RPMI8226 (cell line): ENCODE measurements at regions not wholly inside any gene's neighbourhood (a gene's known extent, or its start where the extent isn't known, plus 50 kb on each side); places are given as distances from the start of the nearest gene placed in this dataset.
"Not testable (repeated sequence)": the region's sequence is repeated elsewhere in the genome, so short reads cannot be mapped to it uniquely, and the experiment has no call there.

ENCODE experiments used
- DNase-seq: peaks from one replicate; pipeline ENCODE4 v3.0.0-alpha.2; 2015

DNA sequence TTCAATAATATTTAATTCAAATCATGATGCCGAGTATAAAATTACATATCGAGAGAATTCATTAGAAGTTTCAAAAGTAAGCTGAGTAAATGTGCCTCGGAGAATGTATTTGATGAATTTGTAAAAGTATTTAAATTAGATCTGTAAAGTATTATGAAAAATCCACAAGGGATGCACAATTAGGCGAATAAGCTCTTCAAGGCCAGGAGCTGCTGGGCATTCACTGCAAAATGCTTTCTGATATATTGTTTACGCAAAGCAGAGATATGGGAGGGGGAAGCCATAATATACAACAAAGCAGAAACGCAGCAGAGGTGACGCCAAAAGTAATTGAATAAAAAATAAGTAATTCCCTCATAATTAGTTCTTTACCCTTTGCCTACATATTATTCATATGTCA lies 1121.5 kb upstream of the TENM3 start:
- no peak for DNase-seq

DNA sequence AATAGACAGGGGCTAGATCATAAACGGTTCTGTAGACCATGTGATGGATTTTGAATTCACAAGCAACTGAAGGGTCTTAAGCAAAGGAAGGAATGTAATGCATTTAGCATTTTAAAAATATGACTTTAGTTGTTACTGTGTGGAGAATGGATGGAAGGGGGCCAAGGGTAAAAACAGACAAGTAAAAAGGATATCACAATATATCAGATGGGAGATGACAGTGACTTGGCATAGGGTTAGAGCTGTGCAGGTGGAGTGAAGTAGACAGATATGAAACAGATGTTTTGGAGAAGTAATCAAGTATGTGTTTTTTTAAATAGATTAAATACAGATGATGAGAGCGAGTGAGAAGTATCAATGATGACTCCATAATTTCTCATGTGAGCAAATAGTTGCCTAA lies 1116.0 kb upstream of the TENM3 start:
- no peak for DNase-seq

DNA sequence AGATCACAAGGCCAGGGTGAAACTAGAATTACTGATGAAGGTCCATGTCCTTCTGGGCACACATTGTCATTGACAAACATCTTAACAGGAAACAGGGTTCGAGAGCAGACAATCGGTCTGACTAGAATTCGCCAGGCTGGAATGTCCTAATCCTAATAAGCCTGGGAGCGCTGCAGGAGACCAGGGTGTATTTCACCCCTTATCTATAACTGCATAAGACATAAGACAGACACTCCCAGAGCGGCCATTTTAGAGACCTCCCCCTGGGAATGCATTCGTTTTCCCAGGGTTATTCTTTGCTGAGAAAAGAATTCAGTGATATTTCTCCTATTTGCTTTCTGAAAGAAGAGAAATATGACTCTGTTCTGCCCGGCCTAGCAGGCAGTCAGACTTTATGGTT lies 1112.9 kb upstream of the TENM3 start:
- DNase-seq, result not testable (repeated sequence)

DNA sequence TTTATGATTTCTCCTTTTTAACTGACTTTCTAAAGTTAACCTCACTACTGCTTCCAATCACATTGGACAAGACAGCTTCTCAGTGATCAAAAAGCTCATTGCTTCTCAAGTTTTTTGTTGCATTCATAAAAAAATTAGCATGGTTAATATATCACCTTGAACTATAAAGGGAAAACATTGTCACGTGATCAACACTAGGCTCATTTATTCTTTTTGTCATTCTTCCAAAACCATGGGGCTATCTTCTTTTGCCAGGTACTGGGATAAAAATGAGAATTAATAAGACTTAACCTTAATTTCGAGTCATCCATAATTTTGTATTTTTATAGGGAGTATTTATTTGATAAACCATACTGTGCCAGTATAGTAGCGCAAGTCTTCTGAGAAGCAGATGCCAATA lies 1105.9 kb upstream of the TENM3 start:
- no peak for DNase-seq

DNA sequence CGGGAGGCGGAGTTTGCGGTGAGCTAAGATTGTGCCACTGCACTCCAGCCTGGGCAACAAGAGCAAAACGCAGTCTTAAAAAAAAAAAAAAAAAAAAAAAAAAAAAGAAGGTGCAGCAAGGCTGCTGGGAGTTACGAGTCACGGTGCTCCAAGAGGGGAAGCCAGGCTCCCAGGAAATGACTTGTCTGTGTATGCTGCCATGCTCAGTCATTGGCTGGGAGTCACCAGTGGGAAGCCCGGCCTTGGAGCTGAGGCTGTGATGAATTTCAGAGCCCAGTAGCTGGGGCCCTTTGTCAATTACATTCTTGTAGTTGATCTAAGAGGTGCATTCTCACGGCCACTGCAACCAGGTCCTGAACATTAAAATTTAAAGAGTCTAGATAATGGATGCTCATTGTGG lies 1105.1 kb upstream of the TENM3 start:
- no peak for DNase-seq

DNA sequence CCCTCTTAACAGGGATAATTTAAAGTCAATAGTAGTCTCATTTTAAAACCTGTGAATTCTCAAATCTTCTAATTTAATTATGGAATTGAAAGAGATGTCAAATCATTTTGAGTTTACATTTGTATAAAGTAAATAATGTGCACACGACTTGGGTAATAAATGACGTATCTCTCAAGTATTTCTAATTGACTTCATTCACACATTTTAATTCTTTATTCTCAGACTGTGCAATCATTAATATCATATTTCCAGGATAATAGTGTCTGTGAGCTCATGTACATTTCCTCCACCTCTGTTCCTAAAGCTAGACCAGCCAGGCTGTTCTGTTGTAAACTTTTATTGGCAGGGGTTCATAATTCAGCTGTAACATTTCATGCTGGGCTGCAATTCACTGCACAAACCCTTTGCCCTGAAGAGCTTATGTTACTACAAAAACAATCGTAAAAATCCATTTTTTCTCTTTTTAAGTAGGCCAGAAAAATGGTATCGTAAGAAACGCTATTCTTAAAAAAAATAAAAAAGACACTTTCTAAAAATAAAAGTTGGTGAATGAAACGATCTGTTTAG lies 1103.1 kb upstream of the TENM3 start:
- DNase-seq, result no peak

DNA sequence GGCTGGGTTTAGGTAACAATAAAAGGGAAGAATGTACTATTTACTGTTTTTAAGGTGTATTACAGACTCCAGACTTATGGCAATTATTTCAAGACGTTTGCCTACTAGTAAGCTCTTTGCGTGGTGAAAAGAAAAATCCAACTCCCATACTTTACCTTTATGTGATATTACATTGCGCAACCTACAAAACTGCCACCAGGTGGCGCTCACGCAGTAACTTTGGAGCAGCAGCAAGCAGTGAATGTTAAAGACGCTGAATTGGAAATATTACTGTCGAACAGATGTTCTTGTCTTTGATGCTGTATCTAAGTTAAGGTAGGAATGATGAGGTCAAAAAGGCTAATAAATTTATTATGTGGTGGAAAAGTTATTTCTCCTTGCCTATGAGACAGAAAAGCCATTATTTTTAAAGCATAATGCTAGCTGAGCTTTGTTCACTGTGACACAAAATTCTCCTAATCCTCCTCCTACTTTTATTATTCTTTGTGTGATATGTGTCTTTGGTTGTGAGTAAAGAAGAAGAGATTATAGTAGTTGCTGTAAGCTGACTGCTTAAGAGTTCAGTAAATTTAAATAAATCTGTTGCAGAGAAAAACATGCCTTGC lies 1099.8 kb upstream of the TENM3 start:
- DNase-seq, result peak; percentile 71

DNA sequence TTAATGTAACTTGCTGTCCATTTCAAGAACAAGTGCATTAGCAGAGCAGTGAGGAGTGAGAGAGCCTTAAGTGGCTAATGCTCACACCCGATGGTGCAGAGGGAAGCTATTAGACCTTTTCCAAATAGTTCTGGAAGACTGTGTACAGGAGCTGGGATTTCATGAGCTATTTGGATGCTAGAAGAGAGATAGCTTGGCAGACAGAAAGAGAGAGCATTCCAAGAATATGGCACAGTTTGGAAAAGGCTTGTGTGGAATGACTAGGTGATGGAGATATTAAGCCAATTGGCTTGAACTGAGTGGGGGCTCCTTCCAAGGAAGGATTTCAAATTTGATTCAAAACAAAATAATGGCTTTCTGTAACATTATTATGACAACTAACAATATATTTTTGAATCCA lies 1097.2 kb upstream of the TENM3 start:
- DNase-seq, result no peak

DNA sequence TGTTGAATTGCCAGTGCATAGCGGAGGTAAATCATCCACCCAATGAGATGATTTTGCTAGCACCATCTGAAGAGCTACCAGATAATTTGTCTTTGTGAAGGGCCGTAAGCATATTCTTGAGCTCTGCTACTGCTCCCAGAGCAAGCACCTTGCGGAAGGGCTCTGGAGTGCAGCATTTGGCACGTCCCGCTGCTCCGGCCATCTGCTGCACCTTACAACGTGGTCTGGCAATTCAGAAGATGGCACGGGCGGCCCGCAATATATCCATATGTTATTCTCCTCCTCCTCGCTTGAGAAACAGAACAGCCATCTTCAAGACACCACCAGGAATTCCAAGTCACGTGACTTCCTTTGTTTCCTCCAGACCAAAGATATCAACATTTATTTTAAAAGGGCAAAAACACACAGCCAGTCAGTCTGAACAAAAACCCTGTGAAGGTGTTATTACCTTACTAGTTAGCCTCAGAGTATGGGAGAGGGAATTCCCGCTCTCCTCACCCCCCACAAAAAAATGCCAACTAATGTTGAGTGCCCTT lies 1095.7 kb upstream of the TENM3 start:
- no peak for DNase-seq

DNA sequence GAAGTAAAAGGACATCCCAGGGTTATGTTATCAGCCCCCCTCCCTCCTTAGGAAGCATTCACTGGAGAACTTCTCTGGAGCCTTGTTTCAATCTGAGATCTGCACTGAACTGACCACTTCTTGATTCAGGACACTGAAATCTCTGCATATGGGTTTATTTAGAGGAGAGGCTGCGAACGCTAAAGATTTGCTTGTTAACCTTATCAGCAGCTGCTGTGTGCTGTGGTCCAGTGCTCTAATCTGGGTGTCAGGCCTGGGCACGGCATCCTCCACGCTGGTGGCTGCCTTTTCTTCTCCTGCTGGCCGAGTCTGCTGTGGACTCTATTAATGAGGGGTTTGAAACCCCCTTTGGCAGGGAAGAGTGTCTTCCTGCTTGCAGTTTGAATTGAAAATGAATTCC lies 1094.7 kb upstream of the TENM3 start:
- DNase-seq, result no peak

DNA sequence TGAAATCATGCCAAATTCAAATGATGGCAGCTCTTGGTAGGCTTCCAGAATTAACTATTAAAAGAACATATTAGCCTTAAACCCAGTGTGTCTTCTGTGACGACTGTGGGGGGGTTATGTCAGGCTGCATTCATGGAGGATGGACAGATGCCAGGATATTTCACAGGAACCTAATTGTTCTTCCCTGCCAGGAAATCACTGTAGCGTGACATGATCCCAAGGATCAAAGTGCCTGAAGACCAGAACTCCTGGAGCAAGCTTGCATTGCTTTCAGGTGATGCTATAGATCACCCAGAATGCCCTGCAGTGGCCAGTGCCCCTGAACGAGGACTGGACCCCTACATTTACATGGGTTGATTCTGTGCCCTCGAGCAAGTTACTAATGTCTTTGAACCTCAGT lies 1093.0 kb upstream of the TENM3 start:
- no peak for DNase-seq

DNA sequence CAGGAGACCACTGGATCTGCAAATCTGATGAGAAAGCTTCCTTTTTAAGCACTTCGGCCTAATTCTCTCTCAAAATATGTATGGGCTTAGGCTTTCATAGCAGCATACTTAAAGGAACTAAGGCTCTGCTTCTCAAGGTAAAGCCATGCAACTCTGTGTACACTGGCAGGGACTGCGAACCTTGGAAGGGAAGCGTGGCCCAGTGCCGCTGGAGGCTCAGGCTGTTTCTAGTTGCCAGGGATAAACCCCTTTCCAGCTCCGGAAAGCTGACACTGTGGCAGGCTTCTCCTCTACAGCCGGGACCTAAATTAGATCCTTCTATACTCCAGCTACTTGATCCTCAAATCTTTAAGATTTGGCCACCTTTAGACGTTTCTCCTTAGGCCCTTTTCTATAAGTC lies 1091.3 kb upstream of the TENM3 start:
- no peak for DNase-seq

DNA sequence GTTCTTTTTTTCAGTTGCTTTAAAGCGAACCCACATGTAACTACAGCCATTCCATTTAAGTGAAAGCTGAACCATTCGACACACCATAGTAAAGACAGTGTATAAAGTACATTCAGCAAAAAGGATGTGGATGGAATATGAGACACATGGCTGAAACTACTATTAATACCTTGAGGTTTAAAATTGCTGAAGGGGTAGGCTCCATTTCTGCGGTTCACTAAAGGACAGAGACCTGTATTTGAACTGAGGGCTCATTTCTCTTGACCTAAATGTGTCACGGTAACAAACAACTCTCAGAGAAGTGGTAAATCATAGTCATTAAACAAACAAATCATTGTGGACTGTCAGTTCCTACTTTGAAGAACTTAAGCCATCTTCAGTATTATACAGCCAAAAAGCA lies 1085.6 kb upstream of the TENM3 start:
- DNase-seq, result peak; percentile 10

DNA sequence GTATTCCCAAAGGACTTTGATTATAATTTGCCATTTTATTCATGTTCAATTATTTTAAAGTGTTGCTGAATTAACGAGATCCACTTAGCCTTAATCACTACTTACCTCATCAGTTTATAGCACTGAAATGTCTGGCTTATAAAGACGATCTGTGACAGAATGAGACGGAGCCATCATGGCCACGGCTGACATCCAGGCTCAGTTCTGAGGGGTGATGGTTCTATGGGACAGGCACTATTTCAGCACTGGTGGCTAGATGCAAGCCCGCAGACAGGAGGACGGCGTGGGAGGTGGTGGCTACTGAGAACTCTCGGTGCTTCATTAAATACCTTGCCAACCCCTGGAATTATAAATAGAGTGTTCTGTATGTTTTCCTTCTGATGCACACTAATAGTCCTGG lies 1084.2 kb upstream of the TENM3 start:
- no peak for DNase-seq

DNA sequence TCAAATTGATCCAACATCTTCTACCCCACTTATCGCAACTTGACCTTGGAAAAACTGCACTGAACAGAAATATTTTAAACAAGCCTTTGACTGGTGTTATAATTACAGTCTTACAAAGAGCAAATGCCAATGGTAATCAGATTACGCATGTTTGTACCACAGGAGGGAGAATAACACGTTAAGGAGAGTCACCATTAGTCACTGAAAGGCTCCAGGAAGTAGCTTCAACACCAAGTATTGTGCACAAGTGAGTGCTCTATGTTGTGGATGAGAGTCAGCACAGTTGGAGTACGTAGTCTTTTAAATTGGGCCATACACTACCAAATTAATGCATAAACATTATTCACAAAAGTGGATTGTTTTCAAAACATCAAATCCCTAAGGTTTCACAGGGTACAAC lies 1081.5 kb upstream of the TENM3 start:
- DNase-seq, result no peak

DNA sequence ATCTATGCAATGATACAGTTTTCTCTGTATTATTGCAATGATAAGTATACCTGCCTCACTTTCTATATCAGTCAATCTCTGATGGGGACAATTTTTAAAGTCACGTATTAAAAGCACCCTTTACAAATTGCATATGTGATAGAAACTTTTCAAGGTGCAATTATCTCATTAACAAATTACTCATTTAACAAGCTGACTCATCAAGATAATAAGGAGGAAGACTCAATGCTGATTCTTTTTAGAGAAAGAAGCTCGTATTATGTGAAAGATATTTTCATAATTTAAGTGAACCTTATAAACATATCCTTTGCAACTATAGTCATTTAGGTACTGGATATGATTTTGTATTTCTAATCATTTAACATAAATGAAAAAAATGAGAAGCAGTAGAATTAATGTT lies 1080.9 kb upstream of the TENM3 start:
- DNase-seq, result no peak

DNA sequence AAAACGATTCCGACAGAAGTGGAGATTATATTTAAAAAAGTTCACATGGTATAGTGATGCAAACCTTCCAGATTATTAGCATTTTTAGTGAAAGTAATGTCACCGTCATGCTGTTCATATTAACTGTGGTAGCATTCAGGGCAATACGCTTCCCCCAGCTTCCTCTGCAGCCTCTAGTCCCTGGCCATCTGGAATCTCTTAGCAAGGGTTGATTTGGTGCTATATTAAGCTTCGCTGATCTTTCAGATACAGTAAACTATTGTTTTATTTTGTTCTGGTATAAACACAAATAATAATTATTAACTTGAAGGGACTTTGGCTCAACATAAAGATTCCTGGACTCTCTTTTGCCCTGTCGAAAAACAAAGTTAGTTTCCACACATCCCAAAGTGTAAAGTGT lies 1080.5 kb upstream of the TENM3 start:
- DNase-seq, result no peak

DNA sequence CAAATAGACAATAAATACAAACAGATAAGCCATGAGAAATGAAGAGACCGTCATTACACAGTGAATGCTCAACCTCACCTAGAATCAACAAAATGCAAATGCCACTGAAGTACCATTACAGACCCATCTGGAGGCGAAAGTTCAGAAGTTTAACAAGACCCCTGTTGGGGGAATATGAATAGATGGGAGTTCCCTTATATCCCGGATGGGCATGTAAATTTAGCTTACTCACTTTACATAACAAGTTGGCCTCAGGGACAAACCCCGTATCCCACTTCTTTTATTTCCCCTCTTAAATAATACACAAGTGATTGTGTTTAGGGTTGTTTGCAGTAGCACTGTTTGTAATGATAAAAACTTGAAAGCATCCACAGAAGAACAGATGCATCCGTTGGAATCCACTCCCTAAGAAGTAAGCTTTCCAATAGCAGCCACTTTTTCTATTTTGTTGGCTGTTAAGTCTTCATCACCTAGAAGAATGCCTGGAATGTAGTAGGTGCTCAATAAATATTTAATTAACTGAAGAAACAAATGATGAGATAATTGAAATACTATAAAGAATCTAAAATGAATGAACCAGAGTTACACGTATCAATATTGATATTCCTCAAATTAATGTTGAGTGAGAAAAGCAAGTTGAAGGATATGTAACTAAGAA lies 1076.3 kb upstream of the TENM3 start:
- no peak for DNase-seq

DNA sequence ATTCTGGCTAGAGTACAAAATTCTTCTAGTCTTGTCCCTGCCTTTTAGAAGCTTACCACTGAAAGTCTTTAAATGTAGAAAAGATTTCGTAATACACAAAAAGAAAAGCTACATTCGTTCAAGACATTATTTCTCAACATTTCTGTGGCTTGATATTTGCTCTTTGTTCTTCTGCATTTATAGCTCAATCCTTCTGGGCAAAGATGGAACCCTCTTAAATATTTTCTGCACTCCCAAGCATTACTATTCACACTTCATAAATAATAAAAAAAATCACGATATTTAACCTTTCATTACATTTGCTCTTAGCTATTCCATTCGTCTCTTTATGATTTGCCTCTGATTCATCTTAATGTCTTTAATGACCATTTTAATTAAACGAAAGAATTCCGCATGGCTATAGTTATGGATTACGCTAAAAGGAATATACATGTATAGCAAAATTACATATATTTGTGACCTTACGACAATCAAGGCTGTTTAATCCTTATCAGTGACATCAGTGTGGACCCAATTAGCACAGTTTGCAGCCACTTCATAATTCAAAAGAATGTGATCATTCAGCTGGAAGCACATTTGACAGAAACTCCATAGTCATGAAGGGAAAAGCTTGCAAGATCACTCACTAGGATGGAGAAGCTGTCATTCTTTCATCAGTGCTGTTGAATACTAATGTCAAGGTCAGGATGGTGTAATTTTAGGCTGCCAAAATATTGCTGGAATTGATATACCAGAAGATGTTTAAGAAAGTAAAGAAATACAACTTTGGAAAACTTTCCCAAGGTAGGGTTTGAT lies 1075.0 kb upstream of the TENM3 start:
- DNase-seq, result no peak

DNA sequence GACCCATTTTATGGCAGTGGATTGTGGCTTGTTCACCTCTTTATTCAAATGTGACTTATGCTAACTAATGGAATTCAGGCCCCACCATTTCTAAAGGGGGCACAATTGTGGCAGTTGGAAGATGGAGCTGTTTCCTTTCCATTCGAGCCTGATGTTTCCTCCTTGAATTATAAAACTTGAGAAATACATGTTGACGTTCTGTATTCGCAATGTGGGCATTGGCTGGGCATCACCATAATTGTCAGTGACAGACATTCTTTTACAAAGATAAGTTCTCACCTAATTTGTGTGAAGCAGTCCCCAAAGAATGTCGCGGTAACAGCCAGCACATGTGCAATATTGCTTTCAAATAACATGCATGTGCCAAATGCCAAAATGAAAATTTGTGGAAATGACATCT lies 1070.2 kb upstream of the TENM3 start:
- no peak for DNase-seq

DNA sequence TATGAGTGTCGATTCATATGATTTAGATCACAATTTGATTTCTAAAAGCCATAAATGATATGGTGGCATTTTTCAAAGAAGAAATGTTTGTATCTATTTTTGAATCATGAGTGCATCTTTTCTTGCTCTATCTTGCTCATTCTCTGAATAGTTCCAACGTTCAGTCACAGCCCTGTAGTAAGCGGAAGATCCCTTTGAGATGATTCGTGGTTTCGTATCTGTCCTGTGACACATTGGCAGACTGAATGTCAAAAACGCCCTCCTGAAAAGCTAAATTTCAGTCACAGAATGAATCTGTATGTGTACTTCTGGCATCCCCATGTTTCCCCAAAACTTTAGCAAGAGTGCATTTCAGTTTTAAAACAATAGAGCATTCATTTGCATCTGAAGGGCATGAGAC lies 1066.9 kb upstream of the TENM3 start:
- no peak for DNase-seq

DNA sequence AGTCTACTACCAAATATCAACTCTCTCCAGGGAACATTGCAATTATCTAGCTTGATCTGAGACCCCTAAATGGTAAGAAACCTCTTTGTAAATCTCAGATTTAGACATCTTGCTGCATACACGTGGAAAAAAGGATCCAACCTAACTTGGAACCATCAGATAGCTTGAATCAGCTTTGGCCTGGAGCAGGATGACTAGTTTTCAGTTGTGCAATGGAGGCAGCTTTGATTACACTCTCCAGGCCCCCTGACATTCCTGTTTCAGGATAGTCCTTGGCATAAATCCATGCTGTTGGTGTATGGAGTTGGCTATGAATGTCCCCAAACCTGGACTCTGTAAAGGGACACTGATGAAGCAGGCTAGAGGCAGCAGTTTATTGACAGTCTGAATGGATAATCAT lies 1061.9 kb upstream of the TENM3 start:
- DNase-seq, result no peak

DNA sequence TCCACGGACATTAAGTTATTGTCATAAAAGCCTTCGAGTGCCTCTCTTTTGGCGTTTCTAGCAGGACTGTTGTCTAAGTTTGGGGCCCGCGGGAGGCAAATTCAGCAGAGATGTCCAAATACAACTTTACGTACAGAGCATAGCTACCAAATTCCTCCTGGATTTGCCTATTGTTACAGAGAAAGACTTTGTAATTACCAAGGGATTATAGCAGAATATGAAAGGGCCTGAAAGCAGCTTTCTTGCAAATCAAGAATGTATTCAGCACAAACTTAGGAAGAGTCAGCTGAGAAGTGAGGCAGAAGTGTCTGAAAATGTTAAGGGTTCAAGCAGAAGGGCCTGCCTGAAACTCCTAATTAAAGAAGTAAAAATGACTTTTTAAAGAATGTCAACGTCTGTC lies 1053.5 kb upstream of the TENM3 start:
- no peak for DNase-seq
